WERI-Rb-1 (cell line): ENCODE measurements at regions not wholly inside any gene's neighbourhood (a gene's known extent, or its start where the extent isn't known, plus 50 kb on each side); places are given as distances from the start of the nearest gene placed in this dataset.

ENCODE experiments used
- DNase-seq: peaks from one replicate; pipeline ENCODE4 v3.0.0-alpha.2; 2020
- H3K27ac ChIP-seq: fragments of 250-450 bp; sonication (Bioruptor Pico); 2 replicates; pipeline ENCODE4 v1.5.1; 2020; ENCODE audit warnings: mild to moderate bottlenecking, moderate library complexity
- H3K27me3 ChIP-seq: fragments of 250-450 bp; sonication (Bioruptor Pico); 2 replicates; pipeline ENCODE4 v1.5.1; 2021; ENCODE audit warnings: mild to moderate bottlenecking, low read depth, moderate library complexity; ENCODE audit not compliant: insufficient read depth, severe bottlenecking
- H3K36me3 ChIP-seq: fragments of 250-450 bp; sonication (Bioruptor Pico); 2 replicates; pipeline ENCODE4 v1.5.1; 2020; ENCODE audit warnings: mild to moderate bottlenecking, moderate library complexity
- H3K4me3 ChIP-seq: 2 replicates; pipeline ENCODE4 v1.5.1; 2011; ENCODE audit warnings: low read depth, mild to moderate bottlenecking, control low read depth, low read length
- H3K9me3 ChIP-seq: fragments of 250-450 bp; sonication (Bioruptor Pico); 2 replicates; pipeline ENCODE4 v1.5.1; 2021; ENCODE audit warnings: mild to moderate bottlenecking, moderate library complexity; ENCODE audit not compliant: severe bottlenecking
- CTCF ChIP-seq: IDR thresholded peaks from 2 replicates; pipeline ENCODE4 v1.5.1; 2011; ENCODE audit warnings: low read depth, mild to moderate bottlenecking, control low read depth, inconsistent platforms, low read length

GRCh38 chr16:51085271-51085670 is 65.8 kb downstream of the SALL1 start:
- no peaks in the 10 kb centered on the region for H3K36me3 ChIP-seq
- no peak overlapping the region for H3K27ac ChIP-seq
- H3K4me3 ChIP-seq = no peak overlapping the region
- no peak for TF ChIP-seq CTCF
- DNase-seq = no peak
- H3K9me3 ChIP-seq = no peaks in the 10 kb centered on the region
- H3K27me3 ChIP-seq = no peaks in the 10 kb centered on the region

GRCh38 chr16:51084074-51084928 is 66.8 kb downstream of the SALL1 start:
- Histone ChIP-seq H3K9me3 (no peaks in the 10 kb centered on the region), H3K36me3 (no peaks in the 10 kb centered on the region), H3K4me3 (no peak overlapping the region), H3K27me3 (no peaks in the 10 kb centered on the region), H3K27ac (no peak overlapping the region)
- no peak for TF ChIP-seq CTCF
- no peak for DNase-seq

GRCh38 chr16:51072591-51072990 is 78.5 kb downstream of the SALL1 start:
- H3K4me3 ChIP-seq = no peak overlapping the region
- TF ChIP-seq CTCF = no peak
- DNase-seq = no peak
- no peaks in the 10 kb centered on the region for H3K9me3 ChIP-seq
- no peaks in the 10 kb centered on the region for H3K27me3 ChIP-seq
- H3K27ac ChIP-seq = no peak overlapping the region
- no peaks in the 10 kb centered on the region for H3K36me3 ChIP-seq

GRCh38 chr16:51071326-51071725 is 79.7 kb downstream of the SALL1 start:
- Histone ChIP-seq H3K27ac (no peak overlapping the region), H3K36me3 (no peaks in the 10 kb centered on the region), H3K27me3 (no peaks in the 10 kb centered on the region), H3K9me3 (no peaks in the 10 kb centered on the region), H3K4me3 (no peak overlapping the region)
- TF ChIP-seq CTCF = no peak
- DNase-seq = no peak

- no peak overlapping the region for H3K4me3 ChIP-seq
- no peak for DNase-seq
- TF ChIP-seq CTCF = no peak
- no peaks in the 10 kb centered on the region for H3K9me3 ChIP-seq
- H3K27ac ChIP-seq = no peak overlapping the region
- H3K27me3 ChIP-seq = no peaks in the 10 kb centered on the region
- no peaks in the 10 kb centered on the region for H3K36me3 ChIP-seq
Observed at GRCh38 chr16:51067352-51067751, 83.7 kb downstream of the SALL1 start.

GRCh38 chr16:51062039-51062438 is 89.0 kb downstream of the SALL1 start:
- Histone ChIP-seq H3K4me3 (no peak overlapping the region), H3K27me3 (no peaks in the 10 kb centered on the region), H3K27ac (no peak overlapping the region), H3K9me3 (no peaks in the 10 kb centered on the region), H3K36me3 (no peaks in the 10 kb centered on the region)
- peak; percentile 39 for DNase-seq
- 0 out of 2 replicates have a peak, but pooled peaks have one; percentile 11 for TF ChIP-seq CTCF
